ENCODE measurements at regions not wholly inside any gene's neighbourhood (a gene's known extent, or its start where the extent isn't known, plus 50 kb on each side); places are given as distances from the start of the nearest gene placed in this dataset.
"Not testable (repeated sequence)": the region's sequence is repeated elsewhere in the genome, so short reads cannot be mapped to it uniquely, and the experiment has no call there.

GRCh38 chr3:160094562-160094961 is 105.9 kb downstream of the IL12A start:
- no peak for DNase-seq (ENCODE audit: low read depth in 4 of 4, low spot score in 3 of 4)

GRCh38 chr3:160097478-160097877 is 108.8 kb downstream of the IL12A start:
- no peak for DNase-seq (ENCODE audit: low read depth in 4 of 4, low spot score in 3 of 4)

GRCh38 chr3:160098261-160098908 is 109.8 kb downstream of the IL12A start:
- no peak for DNase-seq (ENCODE audit: low read depth in 4 of 4, low spot score in 3 of 4)

DNA sequence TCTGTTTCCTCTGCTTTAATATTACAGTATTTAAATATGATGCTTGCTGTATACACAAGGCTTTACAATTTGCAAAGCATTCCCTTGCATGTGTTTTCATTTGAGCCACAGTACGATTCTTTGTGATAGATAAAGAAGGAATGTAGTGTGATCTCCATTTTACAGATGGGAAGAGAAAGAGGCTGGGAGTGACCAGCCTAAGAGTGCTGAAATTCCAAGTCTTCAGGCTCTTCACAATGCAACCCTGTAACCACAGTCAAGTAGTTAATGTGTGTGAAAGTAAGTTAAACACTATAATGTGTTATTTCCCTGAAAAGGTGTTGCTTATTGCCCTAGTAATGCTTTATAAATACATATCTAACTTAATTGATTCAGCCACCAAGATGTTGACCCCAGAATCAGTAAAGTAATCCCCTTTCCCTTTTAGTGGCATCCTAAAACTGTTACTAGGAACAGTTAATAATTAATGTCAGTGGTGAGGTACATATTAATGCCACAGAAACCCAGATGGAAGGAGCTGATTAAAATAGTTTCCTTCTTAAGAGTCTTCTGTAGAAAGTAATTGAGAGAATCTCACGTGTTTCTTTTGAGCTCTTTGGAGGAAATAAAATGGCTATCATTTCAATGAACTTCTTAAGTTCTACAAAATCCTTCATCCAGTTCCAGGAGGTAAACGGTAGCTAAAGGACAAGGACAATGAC is 110.4 kb downstream of the IL12A start:
- DNase-seq (ENCODE audit: low read depth in 4 of 4, low spot score in 3 of 4), result no peak

DNA sequence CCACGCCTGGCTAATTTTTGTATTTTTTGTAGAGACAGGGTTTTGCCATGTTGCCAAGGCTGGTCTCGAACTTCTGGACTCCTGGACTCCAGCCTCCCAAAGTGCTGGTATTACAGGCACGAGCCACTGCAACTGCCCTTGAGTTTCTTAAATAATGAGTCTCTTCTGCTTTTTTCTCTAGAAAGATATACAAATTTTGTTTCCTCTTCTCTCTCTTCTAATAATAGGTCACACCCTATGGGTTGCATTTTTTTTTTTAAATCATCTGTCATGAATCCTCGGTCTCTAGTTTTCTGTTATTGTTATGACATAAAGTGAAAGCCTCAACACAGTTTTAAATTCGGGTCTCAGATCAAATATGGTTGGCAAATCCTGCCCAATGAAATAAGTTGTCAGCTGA is 111.2 kb downstream of the IL12A start:
- DNase-seq (ENCODE audit: low read depth in 4 of 4, low spot score in 3 of 4), result no peak

GRCh38 chr3:160100610-160101009 is 112.0 kb downstream of the IL12A start:
- DNase-seq (ENCODE audit: low read depth in 4 of 4, low spot score in 3 of 4), result no peak

- DNase-seq (ENCODE audit: low read depth in 4 of 4, low spot score in 3 of 4), result not testable (repeated sequence)
Measured at GRCh38 chr3:160102001-160102400, 113.4 kb downstream of the IL12A start.

GRCh38 chr3:160103397-160103796 is 114.8 kb downstream of the IL12A start:
- DNase-seq (ENCODE audit: low read depth in 4 of 4, low spot score in 3 of 4), result no peak

DNA sequence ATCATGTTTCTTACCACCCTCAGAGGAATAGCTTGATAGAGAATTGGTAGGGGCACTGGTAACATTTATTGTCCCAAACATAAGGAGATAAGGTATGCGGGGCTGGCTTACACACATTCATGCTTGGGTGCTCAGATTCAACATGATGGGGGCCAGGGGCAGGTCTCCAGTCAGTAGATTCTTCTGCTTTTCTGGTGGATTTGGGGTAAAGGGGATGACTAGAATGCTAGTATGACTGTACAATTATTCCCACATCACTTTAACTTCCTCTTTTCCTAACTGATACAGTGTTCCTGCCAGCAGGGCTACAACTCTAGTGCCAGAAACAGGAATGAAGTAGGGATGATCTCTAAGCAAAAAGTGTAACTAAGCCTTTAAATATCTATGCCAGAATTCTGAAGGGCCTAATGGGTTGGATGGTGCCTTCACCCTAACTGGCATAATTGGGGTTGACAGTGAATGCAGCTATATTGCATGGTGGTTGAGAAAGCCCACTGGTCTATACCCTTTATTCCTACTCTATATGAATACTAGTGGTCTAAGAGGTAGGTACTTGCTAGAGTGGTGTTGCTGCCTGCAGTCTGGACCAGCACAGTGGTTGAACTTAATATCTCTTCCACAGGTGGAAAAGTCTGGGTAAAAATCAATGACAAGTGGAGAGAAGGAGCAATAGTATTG is 117.4 kb downstream of the IL12A start:
- DNase-seq (ENCODE audit: low read depth in 4 of 4, low spot score in 3 of 4), result no peak

DNA sequence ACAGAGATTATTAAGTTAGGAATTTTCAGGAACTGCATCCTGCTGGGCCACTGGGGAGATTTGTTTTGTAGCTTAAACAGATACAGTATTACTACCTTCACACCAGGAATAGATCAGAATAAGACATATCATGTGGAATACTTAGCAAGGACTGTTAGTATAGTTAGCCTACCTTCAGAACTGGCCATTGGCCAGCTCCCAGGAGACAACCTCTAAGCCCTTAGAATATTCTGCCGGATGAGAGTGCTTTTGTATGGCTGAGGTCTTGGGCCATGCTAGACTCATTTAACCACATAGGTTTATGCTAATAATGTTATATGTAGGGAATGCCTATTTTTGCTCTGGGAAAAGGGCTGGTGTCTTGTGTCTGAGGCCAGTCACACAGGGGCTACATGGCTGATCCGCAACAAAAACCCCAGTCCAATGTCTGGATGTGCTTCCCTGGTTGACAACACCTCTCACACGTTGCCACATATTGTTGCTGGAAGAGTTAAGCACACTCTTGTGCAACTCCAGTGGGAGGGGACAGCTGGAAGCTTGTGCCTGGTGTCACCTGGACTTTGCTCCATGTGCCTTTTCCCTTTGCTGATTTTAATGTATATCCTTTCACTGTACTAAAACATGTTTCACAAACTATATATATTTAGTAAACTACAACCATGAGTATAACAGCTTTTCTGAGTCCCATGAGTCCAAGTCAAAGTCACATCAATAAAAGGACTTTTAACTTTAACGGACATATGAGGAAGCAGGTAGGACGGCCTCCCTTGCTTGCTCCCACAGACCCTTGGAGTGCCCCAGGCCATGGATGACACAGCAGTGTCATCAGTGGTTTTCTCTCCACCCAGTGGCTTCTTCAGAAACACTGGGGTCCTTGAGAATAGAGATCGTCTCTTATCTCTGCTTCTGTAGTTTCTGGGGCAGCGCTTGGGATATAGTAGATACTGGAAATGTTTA is 118.0 kb upstream of the C3orf80 start:
- DNase-seq (ENCODE audit: low read depth in 4 of 4, low spot score in 3 of 4), result no peak

GRCh38 chr3:160108362-160108761 is 116.9 kb upstream of the C3orf80 start:
- no peak for DNase-seq (ENCODE audit: low read depth in 4 of 4, low spot score in 3 of 4)

GRCh38 chr3:160112481-160112880 is 112.7 kb upstream of the C3orf80 start:
- no peak for DNase-seq (ENCODE audit: low read depth in 4 of 4, low spot score in 3 of 4)

DNA sequence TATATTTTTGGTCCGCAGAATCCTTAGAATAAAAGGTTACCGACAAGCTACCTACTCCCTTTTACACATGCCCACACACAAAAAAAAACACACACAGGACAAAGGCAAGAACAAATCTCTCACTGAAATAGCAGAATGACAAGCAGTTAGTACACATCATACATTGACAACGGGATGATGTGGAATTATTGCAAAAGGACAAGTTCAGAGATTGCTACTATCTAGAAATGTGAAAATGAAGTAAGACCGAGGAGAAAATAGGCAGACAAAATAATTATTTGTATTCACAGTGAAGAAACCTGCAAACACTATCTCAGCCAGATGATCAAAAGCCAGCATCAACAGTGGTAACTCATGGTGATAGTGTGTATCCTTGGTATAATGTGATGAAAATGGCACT is 112.2 kb upstream of the C3orf80 start:
- DNase-seq (ENCODE audit: low read depth in 4 of 4, low spot score in 3 of 4), result no peak

GRCh38 chr3:160114355-160114995 is 110.7 kb upstream of the C3orf80 start:
- no peak for DNase-seq (ENCODE audit: low read depth in 4 of 4, low spot score in 3 of 4)

DNA sequence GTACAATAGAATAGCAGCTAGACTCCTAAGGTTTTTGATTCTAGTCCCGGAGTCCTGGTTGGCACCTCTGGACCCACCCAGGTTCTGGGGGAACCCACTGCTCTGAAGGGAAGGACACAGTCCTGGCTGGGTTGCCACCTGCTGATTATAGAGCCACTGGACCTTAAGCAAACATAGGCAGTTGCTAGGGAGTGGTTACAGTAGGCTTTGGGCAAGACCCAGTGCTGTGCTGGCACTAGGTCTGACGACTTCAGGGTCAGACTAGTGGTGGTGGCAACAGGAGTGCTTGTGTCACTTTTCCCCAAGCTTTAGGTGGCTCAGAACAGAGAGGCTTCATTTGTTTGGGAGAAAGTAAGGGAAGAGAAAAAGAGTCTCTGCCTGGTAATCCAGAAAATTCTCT is 109.8 kb upstream of the C3orf80 start:
- no peak for DNase-seq (ENCODE audit: low read depth in 4 of 4, low spot score in 3 of 4)

DNA sequence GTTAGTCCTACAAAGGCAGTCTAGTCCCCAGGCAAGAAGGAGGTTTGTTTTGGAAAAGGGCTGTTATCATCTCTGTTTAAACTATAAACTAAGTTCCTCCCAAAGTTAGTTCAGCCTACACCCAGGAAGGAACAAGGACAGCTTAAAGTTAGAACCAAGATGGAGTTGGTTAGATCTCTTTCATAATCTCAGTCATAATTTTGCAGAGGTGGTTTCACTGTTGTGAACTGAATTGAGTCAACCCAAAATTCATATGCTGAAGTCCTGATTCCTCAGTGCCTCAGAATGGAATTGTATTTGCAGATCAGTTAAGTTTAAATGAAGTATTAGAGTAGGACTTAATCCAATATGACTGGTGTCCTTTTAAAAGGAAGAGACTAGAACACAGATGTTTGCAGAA is 101.0 kb upstream of the C3orf80 start:
- no peak for DNase-seq (ENCODE audit: low read depth in 4 of 4, low spot score in 3 of 4)

DNA sequence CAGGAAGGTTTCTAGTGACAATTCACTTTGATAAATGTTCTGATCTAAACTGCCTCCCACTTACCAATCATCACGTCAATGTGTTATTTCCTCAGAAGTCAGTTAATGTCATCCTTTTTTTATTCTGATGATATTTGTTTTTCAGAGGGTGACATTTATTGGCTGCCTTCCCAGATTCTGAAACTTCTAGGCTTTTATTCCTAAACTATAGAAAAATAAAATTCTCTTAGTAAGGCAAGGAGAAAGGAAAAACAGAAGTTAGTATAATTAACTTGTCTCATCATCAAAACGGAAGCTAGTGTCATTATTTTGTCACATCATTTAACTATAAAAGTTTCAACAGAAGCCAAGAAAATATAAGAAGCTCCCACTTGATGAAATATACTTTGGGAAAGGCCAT is 100.0 kb upstream of the C3orf80 start:
- no peak for DNase-seq (ENCODE audit: low read depth in 4 of 4, low spot score in 3 of 4)

- DNase-seq (ENCODE audit: low read depth in 4 of 4, low spot score in 3 of 4), result no peak
Measured at GRCh38 chr3:160126051-160126450, 99.2 kb upstream of the C3orf80 start.

DNA sequence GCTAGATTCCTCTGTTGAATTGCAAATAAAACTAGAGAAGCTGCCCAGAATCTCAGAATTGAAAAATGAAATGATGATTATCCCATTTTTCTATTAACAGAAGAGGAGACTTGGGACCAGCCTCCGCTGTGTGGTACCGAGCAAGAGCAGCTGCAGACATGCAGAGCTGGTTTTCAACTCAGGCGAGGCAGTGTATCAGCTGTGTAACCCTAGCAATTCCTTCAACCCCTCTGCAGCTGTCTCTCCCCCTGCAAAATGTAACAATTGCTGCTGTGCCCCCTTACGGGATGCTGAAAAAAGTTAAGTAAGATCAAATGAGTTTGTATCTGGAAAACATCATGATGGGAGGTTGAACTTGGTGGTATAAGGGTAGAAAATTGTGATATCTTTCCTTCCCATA is 98.5 kb upstream of the C3orf80 start:
- no peak for DNase-seq (ENCODE audit: low read depth in 4 of 4, low spot score in 3 of 4)

GRCh38 chr3:160127308-160127707 is 97.9 kb upstream of the C3orf80 start:
- DNase-seq (ENCODE audit: low read depth in 4 of 4, low spot score in 3 of 4), result no peak
